ENCODE measurements at regions not wholly inside any gene's neighbourhood (a gene's known extent, or its start where the extent isn't known, plus 50 kb on each side); places are given as distances from the start of the nearest gene placed in this dataset.

DNA sequence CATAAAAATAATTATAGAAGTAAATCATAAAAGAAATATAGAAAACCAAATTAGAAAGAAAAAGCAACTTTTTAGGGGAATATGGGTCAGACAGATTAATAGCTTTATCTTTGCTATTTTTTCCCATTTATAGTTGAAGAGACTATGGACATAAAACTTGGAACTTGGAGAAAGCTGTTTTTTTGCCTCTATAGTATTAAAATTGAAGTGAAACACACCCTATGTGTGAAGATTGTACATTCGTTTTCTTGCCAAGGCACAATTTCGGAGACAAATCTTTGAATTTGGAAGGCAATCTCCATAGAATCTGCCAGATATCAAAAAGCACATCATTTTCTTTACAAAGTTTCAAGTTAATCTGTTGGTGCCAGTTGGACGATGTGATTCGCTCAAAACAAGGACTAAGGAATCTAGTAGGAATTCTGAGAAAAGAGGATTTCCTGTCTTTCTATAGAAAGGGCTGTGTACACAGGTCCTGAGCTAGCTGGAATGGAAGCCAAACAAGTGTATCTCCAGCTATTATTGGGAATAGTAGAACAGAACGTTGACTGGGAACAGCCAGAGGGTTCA, 156.3 kb downstream of the SLC7A11 start:
- no peak for DNase-seq (ENCODE audit: low read depth in 4 of 4, low spot score in 1 of 4)

- DNase-seq (ENCODE audit: low read depth in 4 of 4, low spot score in 1 of 4) = no peak
These were observed 163.2 kb downstream of the SLC7A11 start for GRCh38 chr4:138078751-138079520.

DNA sequence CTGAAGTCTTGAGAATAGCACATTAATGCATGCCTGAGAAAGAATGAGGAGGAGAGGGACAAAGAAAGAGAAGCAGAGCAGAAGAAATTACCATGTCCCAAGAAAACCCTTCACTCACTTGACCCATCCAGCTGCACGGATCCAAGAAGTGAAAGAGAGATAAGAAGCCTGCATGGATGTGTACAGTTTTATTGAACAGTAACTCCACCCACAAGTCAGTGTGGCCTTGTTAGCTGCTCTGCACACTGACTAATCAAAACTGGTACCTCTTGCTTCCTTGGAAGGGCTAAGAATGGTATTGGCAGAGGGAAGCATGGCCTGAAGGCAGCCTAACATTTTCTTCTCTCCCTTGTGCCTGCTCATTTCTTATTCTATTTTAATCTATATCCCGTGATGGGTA, 163.9 kb downstream of the SLC7A11 start:
- no peak for DNase-seq (ENCODE audit: low read depth in 4 of 4, low spot score in 1 of 4)

DNA sequence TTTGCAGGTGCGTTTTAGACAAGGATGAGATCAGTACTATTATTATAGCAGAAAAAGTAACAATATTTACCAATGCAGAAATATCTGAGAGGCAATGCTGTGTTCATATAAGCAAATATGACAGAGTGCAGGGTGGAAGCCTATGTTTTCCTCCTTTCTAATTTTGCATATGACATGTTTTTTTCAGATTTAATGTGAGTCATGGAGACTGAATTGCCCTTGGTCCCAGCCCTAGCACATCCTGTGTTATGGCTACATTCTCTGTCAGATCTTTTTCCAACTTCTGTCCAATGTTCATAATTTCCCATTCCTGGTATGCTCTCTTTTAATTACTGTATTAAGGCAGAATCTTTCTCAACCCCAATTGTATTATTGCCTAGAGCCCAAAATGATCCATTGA, 165.6 kb downstream of the SLC7A11 start:
- DNase-seq (ENCODE audit: low read depth in 4 of 4, low spot score in 1 of 4) = no peak

GRCh38 chr4:138070816-138071215, 171.3 kb downstream of the SLC7A11 start:
- DNase-seq (ENCODE audit: low read depth in 4 of 4, low spot score in 1 of 4) = no peak

DNA sequence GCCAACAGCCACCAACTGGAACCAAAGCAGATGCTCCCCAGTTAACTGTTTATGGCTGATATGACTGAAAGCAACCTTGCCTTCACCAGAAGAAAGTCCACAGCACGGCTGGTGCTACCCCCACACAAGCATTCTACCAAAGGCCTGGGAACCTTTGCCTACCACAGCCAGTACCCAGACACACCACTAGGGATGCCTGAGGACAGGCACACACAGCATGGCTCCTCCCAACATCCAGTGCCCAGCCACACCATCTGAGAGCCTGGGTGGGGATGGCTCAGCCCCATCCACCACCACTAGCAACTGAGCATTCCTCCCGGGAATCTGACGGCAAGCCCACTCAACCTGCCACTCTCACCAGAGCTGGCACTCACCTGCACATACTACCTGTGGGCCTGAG, 178.6 kb downstream of the SLC7A11 start:
- DNase-seq (ENCODE audit: low read depth in 4 of 4, low spot score in 1 of 4) = no peak

DNA sequence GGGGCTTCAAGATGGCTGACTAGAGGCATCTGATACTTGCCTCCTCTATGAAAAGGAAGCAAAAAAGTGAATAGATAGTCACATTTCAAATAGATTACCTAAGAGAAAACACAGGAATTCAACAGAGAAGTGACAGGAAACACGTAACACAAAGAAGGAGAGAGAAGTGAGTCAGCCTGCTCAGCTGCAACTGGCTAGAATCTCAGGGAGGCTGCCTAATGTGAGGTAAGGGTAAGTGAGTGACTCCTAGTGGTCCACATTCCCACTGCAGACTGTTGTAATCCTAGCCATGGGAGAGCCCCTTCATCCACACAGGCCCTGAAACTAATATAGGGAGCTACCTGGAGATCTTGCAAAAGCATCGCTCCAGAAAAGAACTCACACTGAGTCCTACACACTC, 179.2 kb downstream of the SLC7A11 start:
- no peak for DNase-seq (ENCODE audit: low read depth in 4 of 4, low spot score in 1 of 4)

GRCh38 chr4:138056541-138056940, 185.6 kb downstream of the SLC7A11 start:
- no peak for DNase-seq (ENCODE audit: low read depth in 4 of 4, low spot score in 1 of 4)

GRCh38 chr4:138055890-138056289, 186.3 kb downstream of the SLC7A11 start:
- DNase-seq (ENCODE audit: low read depth in 4 of 4, low spot score in 1 of 4) = no peak

- no peak for DNase-seq (ENCODE audit: low read depth in 4 of 4, low spot score in 1 of 4)
These were observed 188.4 kb downstream of the SLC7A11 start for GRCh38 chr4:138053641-138054301.

DNA sequence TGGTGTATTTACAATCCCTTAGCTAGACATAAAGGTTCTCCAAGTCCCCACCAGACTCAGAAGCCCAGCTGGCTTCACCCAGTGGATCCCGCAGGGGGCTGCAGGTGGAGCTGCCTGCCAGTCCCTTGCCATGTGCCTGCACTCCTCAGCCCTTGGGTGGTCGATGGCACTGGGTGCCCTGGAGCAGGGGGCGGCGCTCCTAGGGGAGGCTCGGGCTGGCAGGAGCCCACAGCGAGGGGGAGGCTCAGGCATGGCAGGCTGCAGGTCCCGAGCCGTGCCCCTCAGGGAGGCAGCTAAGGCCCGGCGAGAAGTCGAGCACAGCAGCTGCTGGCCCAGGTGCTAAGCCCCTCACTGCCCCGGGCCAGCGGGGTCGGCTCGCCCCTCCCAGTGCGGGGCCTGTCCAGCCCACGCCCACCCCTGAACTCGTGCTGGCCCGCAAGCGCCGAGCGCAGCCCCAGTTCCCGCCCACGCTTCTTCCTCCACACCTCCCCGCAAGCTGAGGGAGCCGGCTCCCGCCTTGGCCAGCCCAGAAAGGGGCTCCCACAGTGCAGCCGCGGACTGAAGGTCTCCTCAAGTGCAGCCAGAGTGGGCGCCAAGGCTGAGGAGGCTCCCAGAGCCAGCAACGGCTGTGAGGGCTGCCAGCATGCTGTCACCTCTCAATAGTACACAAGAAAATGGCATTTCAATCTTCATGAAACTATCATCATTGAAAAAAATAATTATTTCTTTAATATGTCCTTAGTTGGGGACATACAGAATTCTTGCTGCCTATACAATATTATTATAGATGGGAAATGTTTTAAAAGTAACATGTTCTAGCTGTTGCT, 189.1 kb downstream of the SLC7A11 start:
- no peak for DNase-seq (ENCODE audit: low read depth in 4 of 4, low spot score in 1 of 4)

GRCh38 chr4:138051157-138051556, 191.0 kb downstream of the SLC7A11 start:
- no peak for DNase-seq (ENCODE audit: low read depth in 4 of 4, low spot score in 1 of 4)

DNA sequence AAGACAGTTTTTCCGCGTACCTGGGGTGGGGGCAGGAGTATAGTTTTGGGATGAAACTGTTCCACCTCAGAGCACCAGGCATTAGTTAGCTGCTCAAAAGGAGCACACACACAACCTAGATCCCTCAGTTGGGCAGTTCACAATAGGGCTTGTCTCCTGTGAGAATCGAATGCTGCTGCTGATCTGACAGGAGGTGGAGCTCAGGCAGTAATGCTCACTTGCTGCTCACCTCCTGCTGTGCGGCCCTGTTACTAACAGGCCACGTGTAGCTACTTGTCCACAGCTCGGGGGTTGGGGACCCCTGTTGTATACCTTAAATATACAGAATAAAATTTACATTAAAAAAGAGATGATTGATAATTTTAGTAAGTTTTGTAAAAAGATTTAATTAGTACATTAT, 191.5 kb downstream of the SLC7A11 start:
- no peak for DNase-seq (ENCODE audit: low read depth in 4 of 4, low spot score in 1 of 4)

DNA sequence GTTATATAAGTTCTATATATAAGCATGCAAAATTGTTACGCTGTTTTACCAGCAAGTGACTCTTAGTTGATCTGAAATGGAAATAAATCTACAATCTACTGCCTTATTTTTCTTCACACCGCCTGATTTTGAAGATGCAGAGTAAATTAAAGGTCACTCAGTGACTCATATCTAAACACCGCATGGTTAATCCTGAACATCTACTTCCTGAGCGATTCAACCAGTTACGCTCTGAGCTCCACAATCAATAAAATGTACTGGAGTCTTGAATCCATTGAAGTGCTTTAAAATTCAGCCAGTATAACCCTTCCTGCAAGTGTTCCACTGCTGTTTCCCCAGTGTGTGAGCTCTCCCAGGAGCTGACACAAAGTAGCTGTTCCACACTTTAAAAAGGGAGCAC, 192.8 kb downstream of the SLC7A11 start:
- DNase-seq (ENCODE audit: low read depth in 4 of 4, low spot score in 1 of 4) = no peak

DNA sequence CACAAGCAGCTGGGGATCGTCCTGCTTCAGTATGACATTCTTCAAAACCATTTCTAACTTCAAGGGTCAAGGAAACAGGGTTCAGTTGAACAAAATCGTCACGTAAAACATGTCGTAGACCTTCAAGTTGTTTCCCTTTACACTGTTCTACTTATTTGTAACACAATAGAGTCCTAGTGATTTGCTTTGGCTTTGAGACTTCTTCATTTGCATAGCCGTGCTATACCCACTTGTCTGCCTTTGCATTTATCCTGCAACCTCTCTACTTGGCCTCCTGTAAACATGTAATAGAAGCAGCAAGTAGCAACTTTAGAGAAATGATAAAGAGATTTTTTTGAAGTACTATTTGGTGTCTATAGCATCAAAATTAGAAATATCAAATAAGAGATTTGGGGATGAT, 194.9 kb downstream of the SLC7A11 start:
- DNase-seq (ENCODE audit: low read depth in 4 of 4, low spot score in 1 of 4) = no peak

GRCh38 chr4:138045036-138045435, 197.1 kb downstream of the SLC7A11 start:
- no peak for DNase-seq (ENCODE audit: low read depth in 4 of 4, low spot score in 1 of 4)

- no peak for DNase-seq (ENCODE audit: low read depth in 4 of 4, low spot score in 1 of 4)
These were observed 203.1 kb downstream of the SLC7A11 start for GRCh38 chr4:138039010-138039409.

GRCh38 chr4:138037696-138038095, 204.5 kb downstream of the SLC7A11 start:
- no peak for DNase-seq (ENCODE audit: low read depth in 4 of 4, low spot score in 1 of 4)

DNA sequence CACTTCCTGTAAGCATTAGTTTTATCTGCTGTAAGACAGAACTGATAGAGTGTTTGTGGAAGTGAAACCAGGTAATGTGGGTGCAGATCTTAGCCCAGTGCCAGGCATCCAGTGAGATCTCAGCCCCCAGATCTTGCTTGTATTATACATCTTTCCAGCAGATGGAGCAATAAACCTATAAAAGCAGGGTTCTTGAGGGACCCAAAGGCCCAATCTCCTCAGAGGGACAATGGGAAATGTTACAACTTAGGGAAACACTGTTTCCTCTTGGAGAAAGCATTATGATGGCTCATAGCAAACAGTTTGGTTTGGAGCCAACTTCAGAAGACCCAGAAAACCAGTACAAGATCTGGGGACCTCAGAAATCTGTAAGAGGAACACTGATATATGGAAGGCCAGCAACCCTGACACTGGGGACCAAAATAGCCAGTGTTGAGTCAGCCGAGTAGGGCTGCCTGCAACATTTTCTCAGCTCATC, 206.3 kb downstream of the SLC7A11 start:
- DNase-seq (ENCODE audit: low read depth in 4 of 4, low spot score in 1 of 4) = no peak

- no peak for DNase-seq (ENCODE audit: low read depth in 4 of 4, low spot score in 1 of 4)
These were observed 207.3 kb downstream of the SLC7A11 start for GRCh38 chr4:138034871-138035270.

DNA sequence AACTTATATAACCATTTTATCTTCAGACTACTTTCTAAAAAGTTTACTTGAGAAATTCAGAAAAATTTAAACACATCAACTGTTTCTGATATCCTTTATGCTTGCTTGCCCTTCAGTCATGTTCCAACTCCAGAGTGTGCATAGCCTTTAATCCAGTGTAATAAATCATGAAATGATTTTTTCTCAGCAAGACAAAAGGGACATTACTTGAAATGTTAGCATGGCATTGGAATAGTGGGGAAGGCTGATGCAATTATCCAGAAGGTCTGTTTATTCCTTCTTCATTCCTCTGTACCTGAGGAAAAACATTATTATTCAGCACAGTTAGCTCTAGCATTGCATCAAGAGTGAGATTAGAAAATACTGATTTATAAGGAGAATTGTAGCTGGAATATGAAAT, 209.9 kb downstream of the SLC7A11 start:
- no peak for DNase-seq (ENCODE audit: low read depth in 4 of 4, low spot score in 1 of 4)

DNA sequence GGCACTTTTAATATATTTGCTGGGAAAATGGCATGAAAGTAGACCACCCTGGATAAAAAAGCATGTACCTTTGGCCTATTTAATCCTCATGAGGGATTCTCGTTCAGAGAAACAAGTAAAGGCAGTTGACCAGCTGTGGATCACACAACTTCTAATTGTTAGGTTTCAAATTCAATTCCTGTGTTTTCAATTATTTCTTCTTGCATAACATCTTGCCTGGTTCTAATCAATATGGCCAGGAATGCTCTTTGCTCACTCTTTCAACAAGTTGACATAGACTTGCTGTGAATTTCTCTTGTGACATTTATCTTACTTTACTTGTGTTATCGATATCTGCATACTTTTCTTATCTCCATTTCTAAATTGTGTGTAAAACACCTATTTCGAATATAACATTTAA, 211.8 kb downstream of the SLC7A11 start:
- no peak for DNase-seq (ENCODE audit: low read depth in 4 of 4, low spot score in 1 of 4)

Measured in stimulated activated CD4-positive, alpha-beta T cell treated with anti-CD3 and anti-CD28 coated beads, Interleukin-1b, Interleukin-23, amount 100 ng/mL, for 24 hours (primary cell).